GM12878 (cell line): ENCODE measurements at regions not wholly inside any gene's neighbourhood (a gene's known extent, or its start where the extent isn't known, plus 50 kb on each side); places are given as distances from the start of the nearest gene placed in this dataset.

Experiments
- ATAC-seq: fragments of 200-7000 bp; cut with Tn5 transposase; 3 replicates; pipeline ENCODE4 v1.9.1; 2020; ENCODE audit warnings: mild to moderate bottlenecking, moderate library complexity
- BruUV-seq: library from RNA; stranded (reverse); fragments of 400-500 nt; replicated peaks from 2 replicates; lab custom pipeline; 2021; lab: Mats Ljungman, UMichigan
- CTCF ChIA-PET: fragments of 300-600 bp; sonication (Branson Sonifier 250); formaldehyde crosslinking; extraction: SDS; loops from one replicate; lab custom pipeline; 2021; ENCODE audit warnings: inconsistent platforms; lab: Yijun Ruan, JAX
- POLR2A ChIA-PET: fragments of 350-600 bp; formaldehyde crosslinking; extraction: SDS; loops from one replicate; lab custom pipeline; 2021; ENCODE audit warnings: inconsistent platforms; lab: Charles Lee
- RAD21 ChIA-PET: fragments of 300-600 bp; sonication (Branson Sonifier 250); formaldehyde crosslinking; loops from one replicate; lab custom pipeline; 2023; ENCODE audit warnings: antibody characterized with exemption; ENCODE audit not compliant: unreplicated experiment; lab: Charles Lee
- SMC1A ChIA-PET: fragments of 300-600 bp; sonication (Branson Sonifier 250); formaldehyde crosslinking; loops from one replicate; lab custom pipeline; 2023; ENCODE audit not compliant: unreplicated experiment, uncharacterized antibody; lab: Charles Lee
- DNase-seq: peaks from one replicate; pipeline ENCODE4 v3.0.0-alpha.2; 2011; ENCODE audit warnings: low read depth, low spot score
- FAIRE-seq: peaks from 3 replicates; lab custom pipeline; 2011; peaks lifted over from hg19 to GRCh38; lab: Jason Lieb, UNC
- H2AFZ ChIP-seq: 2 replicates; pipeline ENCODE4 v1.6.0; 2011; ENCODE audit warnings: low read depth, low read length, control low read depth; ENCODE audit not compliant: control insufficient read depth
- H3K27ac ChIP-seq: 2 replicates; pipeline ENCODE4 v1.5.1; 2011; ENCODE audit warnings: control low read depth; ENCODE audit not compliant: control insufficient read depth, insufficient read depth
- H3K27me3 ChIP-seq, 2 experiments: replicated peaks in 1 of 2; 2 replicates each; pipeline versions ENCODE4 v1.6.0 to v1.6.1; 2011; ENCODE audit warnings: low read length in 1 of 2; ENCODE audit not compliant: control insufficient read depth in 2 of 2, insufficient read depth in 2 of 2
- H3K36me3 ChIP-seq, 2 experiments: 2 replicates each; pipeline ENCODE4 v1.5.1; 2011; ENCODE audit warnings: low read length in 1 of 2; ENCODE audit not compliant: control insufficient read depth in 2 of 2, insufficient read depth in 2 of 2
- H3K4me1 ChIP-seq: 2 replicates; pipeline ENCODE4 v1.6.1; 2011; ENCODE audit warnings: mild to moderate bottlenecking, low read length, moderate library complexity, mixed read lengths; ENCODE audit not compliant: control insufficient read depth, insufficient read depth
- H3K4me2 ChIP-seq: 2 replicates; pipeline ENCODE4 v1.6.0; 2011; ENCODE audit warnings: control low read depth; ENCODE audit not compliant: control insufficient read depth, insufficient read depth
- H3K4me3 ChIP-seq: fragments of 200-600 bp; sonication (generic); 2 replicates; pipeline ENCODE4 v1.5.1; 2016
- H3K79me2 ChIP-seq: 2 replicates; pipeline ENCODE4 v1.6.0; 2011; ENCODE audit warnings: low read length; ENCODE audit not compliant: control insufficient read depth, insufficient read depth
- H3K9ac ChIP-seq: 2 replicates; pipeline ENCODE4 v1.8.0; 2011; ENCODE audit warnings: low read length, control low read depth, mixed read lengths; ENCODE audit not compliant: control insufficient read depth, insufficient read depth
- H3K9me3 ChIP-seq: replicated peaks from 3 replicates; pipeline ENCODE4 v1.5.1; 2011; ENCODE audit warnings: mild to moderate bottlenecking, low read length; ENCODE audit not compliant: control insufficient read depth, insufficient read depth
- H4K20me1 ChIP-seq: 2 replicates; pipeline ENCODE4 v1.6.0; 2011; ENCODE audit not compliant: control insufficient read depth, insufficient read depth
- BCLAF1 ChIP-seq: fragments of 450-650 bp; IDR thresholded peaks from 2 replicates; pipeline ENCODE4 v1.6.1; 2017; ENCODE audit warnings: antibody characterized with exemption, mild to moderate bottlenecking, moderate library complexity
- CHD4 ChIP-seq: fragments of 200-600 bp; sonication (generic); IDR thresholded peaks from 2 replicates; pipeline ENCODE4 v1.6.1; 2016; ENCODE audit warnings: mild to moderate bottlenecking
- EZH2 ChIP-seq: IDR thresholded peaks from 2 replicates; pipeline ENCODE4 v1.6.1; 2012; ENCODE audit warnings: low read depth, mild to moderate bottlenecking, control low read depth, inconsistent platforms, low read length, borderline replicate concordance; ENCODE audit not compliant: control insufficient read depth
- NFIC ChIP-seq: IDR thresholded peaks from 2 replicates; pipeline ENCODE4 v1.6.1; 2012; ENCODE audit warnings: low read depth, mild to moderate bottlenecking, inconsistent platforms, low read length, moderate library complexity
- NFXL1 ChIP-seq: fragments of 450-650 bp; IDR thresholded peaks from 2 replicates; pipeline ENCODE4 v1.6.1; 2017; ENCODE audit warnings: antibody characterized with exemption, mild to moderate bottlenecking, borderline replicate concordance
- NRF1 ChIP-seq: conservative IDR thresholded peaks from 2 replicates; pipeline ENCODE4 v1.6.1; 2011; ENCODE audit warnings: mild to moderate bottlenecking, low read depth, low read length, improper control_type of control experiment
- POLR2AphosphoS5 ChIP-seq: IDR thresholded peaks from 2 replicates; pipeline ENCODE4 v1.6.1; 2011; ENCODE audit warnings: mild to moderate bottlenecking, low read length, inconsistent platforms
- RAD51 ChIP-seq: fragments of 450-650 bp; IDR thresholded peaks from 2 replicates; pipeline ENCODE4 v1.6.1; 2016; ENCODE audit warnings: moderate library complexity, mild to moderate bottlenecking, inconsistent platforms
- RB1 ChIP-seq: fragments of 450-650 bp; formaldehyde crosslinking; IDR thresholded peaks from 2 replicates; pipeline ENCODE4 v1.6.1; 2017; ENCODE audit warnings: mild to moderate bottlenecking, borderline replicate concordance
- SIX5 ChIP-seq: IDR thresholded peaks from 2 replicates; pipeline ENCODE4 v1.6.1; 2011; ENCODE audit warnings: mild to moderate bottlenecking, low read depth, low read length, moderate library complexity; ENCODE audit not compliant: severe bottlenecking
- SMAD1 ChIP-seq: fragments of 450-650 bp; IDR thresholded peaks from 2 replicates; pipeline ENCODE4 v1.6.1; 2018; ENCODE audit warnings: mild to moderate bottlenecking, low read depth; ENCODE audit not compliant: partially characterized antibody
- SMC3 ChIP-seq: IDR thresholded peaks from 2 replicates; pipeline ENCODE4 v1.6.1; 2011; ENCODE audit warnings: low read length, improper control_type of control experiment, borderline replicate concordance
- TCF3 ChIP-seq: IDR thresholded peaks from 2 replicates; pipeline ENCODE4 v1.6.1; 2012; ENCODE audit warnings: low read depth, mild to moderate bottlenecking, low read length, borderline replicate concordance; ENCODE audit not compliant: insufficient read depth
- ZNF384 ChIP-seq: IDR thresholded peaks from 2 replicates; pipeline ENCODE4 v1.6.1; 2012; ENCODE audit warnings: low read depth, mild to moderate bottlenecking, low read length, improper control_type of control experiment, borderline replicate concordance
- ZSCAN29 ChIP-seq: fragments of 450-650 bp; IDR thresholded peaks from 2 replicates; pipeline ENCODE4 v1.6.1; 2017; ENCODE audit warnings: mild to moderate bottlenecking, moderate library complexity
- WGBS: methylation state at CpG from one replicate; pipeline ENCODE4 v1.1.6; 2016; ENCODE audit warnings: low lambda C conversion rate; ENCODE audit not compliant: insufficient replicate concordance, insufficient coverage; ENCODE audit errors: missing lambda C conversion rate; 5-methylcytosine and 5-hydroxymethylcytosine counted together
- in situ Hi-C: fragments of 300-500 bp; cut with MboI; formaldehyde crosslinking; loops from 9 replicates; pipeline ENCODE4 v1.14.3; 2018; ENCODE audit warnings: mixed read lengths
- intact Hi-C: fragments of 100-400 bp; cut with micrococcal nuclease; formaldehyde crosslinking; loops from one replicate; pipeline ENCODE4 v1.14.2; 2022; ENCODE audit not compliant: unreplicated experiment

GRCh38 chr1:167158111-167158812, 62.4 kb upstream of the POU2F1 start (continued):
- TF ChIP-seq SMC3 (no peak), NFXL1 (no peak)

GRCh38 chr1:167158813-167159275, 61.8 kb upstream of the POU2F1 start:
- POLR2A ChIA-PET = no interaction called here
- FAIRE-seq = no peak
- no peak overlapping the region for H2AFZ ChIP-seq
- no peak for TF ChIP-seq SIX5
- TF ChIP-seq BCLAF1 = no peak
- TF ChIP-seq NRF1 = no peak
- no peak for TF ChIP-seq RB1
- no peak for TF ChIP-seq CHD4
- no peak for TF ChIP-seq NFIC
- no peak for TF ChIP-seq NFXL1
- TF ChIP-seq SMAD1 = no peak
- no peak for TF ChIP-seq EZH2
- no peak for TF ChIP-seq TCF3
- no peak for TF ChIP-seq POLR2AphosphoS5
- TF ChIP-seq RAD51 = no peak
- TF ChIP-seq ZSCAN29 = no peak
- TF ChIP-seq ZNF384 = no peak

More at GRCh38 chr1:167158813-167159275, 61.8 kb upstream of the POU2F1 start:
- CTCF ChIA-PET = no interaction called here
- WGBS = 53% methylated on average over 3 of the region's 3 CpGs
- H3K27me3 ChIP-seq = no peaks in the 10 kb centered on the region; a peak in 1 of 4 replicates
- H3K79me2 ChIP-seq = no peaks in the 10 kb centered on the region
- no peak overlapping the region for H3K27ac ChIP-seq
- ATAC-seq = no peak
- in situ Hi-C loops = no loop called here
- H3K4me2 ChIP-seq = no peak overlapping the region
- intact Hi-C loops = no loop called here
- no peaks in the 10 kb centered on the region for H4K20me1 ChIP-seq
- no peaks in the 10 kb centered on the region for H3K9me3 ChIP-seq
- DNase-seq = no peak
- H3K9ac ChIP-seq = no peak overlapping the region
- SMC1A ChIA-PET = no interaction called here
- no peaks in the 10 kb centered on the region for H3K4me1 ChIP-seq
- RAD21 ChIA-PET = no interaction called here
- no peak overlapping the region for H3K4me3 ChIP-seq
- no TSS peak for BruUV-seq
- no peaks in the 10 kb centered on the region for H3K36me3 ChIP-seq
